ENCODE measurements at regions not wholly inside any gene's neighbourhood (a gene's known extent, or its start where the extent isn't known, plus 50 kb on each side); places are given as distances from the start of the nearest gene placed in this dataset.

- no peak for DNase-seq
Observed at GRCh38 chr17:13352747-13353415, 248.8 kb downstream of the HS3ST3A1 start.

GRCh38 chr17:13351046-13351445, 250.7 kb downstream of the HS3ST3A1 start:
- DNase-seq = no peak

GRCh38 chr17:13350466-13350865, 251.3 kb downstream of the HS3ST3A1 start:
- DNase-seq = no peak

- DNase-seq = no peak
Observed at GRCh38 chr17:13346996-13347762, 254.6 kb downstream of the HS3ST3A1 start.

DNA sequence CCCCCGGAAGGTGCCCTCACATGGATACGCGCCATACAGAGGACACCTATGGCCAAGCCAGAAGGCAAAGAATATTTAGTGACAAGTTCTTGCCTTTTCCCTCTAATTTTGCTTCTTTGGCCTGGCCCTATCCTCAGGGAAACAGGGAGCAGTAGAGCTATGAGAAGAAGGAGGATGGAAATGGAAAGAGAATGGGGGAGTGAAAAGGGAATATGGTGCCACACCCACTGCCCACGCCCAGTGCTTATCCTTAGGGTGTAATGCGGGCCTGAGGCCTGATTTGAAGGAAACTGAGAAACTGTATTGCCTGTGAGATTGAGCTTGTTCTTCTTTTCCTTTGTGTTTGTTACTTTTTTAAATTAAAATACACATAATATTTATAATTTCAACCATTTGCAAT, 255.1 kb downstream of the HS3ST3A1 start:
- no peak for DNase-seq

DNA sequence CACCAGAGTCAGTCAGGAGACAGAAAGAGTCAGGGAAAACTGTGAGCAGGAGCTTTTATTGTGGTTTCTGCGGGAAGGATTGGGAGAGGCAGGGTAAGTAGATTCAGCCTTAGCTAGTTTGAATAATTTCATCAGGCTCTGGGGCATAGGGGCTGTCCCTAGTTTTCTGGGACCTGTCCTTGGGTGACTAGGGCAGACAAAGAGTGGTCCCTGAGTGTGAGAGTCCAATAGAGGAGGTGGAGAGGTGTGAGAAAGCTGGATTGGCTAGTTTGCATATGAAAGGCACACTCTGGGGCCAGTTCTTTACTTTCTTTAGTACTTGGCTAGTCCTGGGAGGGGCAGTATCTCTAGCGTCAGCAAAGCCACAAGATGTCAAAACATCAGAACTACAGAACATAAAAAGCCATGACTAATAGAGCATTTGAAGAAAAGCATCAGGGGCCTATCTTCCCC, 255.6 kb downstream of the HS3ST3A1 start:
- no peak for DNase-seq

- no peak for DNase-seq
Observed at GRCh38 chr17:13338421-13338820, 263.3 kb downstream of the HS3ST3A1 start.

DNA sequence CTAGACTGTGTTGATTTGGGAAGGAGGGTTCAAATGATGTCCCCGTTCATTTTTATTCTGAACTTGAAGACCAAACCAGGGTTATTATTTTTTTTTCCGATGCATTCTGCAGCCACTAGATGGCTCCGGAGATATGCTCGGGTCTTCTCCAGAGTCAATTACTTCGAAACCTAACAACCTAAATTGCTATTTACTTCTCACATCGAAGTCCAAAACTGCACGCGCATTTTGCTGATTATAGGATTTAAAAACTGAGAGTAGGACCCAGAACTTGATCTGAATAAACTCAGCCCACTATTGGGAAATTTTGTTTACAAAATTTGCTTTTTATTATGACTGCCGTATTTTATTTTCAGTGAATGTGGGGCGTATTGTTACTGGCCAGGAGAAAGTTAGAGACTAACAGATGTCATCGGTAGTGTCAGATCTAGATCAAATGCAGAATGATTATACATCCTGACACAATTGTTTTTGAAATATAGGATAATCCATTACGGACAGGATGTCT, 263.8 kb downstream of the HS3ST3A1 start:
- peak; percentile 29 for DNase-seq

DNA sequence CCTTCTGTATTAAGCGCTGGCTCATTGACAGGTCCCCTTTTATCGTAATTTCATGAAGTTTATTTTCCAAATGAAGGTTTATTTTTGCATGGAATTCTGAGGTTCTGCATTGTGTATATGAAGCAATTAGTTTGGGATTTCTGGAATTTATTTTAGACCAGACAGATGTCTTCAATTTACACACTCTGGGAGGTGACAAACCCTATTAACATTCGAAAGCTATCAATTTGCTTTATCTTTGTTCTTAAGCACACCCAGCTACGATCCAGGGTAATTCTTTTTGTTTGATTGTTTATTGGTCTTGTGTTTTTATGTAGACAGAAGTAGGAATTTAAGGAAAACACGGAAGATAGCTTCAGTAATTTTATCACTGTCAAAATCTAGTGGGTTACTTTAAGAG, 264.6 kb downstream of the HS3ST3A1 start:
- DNase-seq = no peak

DNA sequence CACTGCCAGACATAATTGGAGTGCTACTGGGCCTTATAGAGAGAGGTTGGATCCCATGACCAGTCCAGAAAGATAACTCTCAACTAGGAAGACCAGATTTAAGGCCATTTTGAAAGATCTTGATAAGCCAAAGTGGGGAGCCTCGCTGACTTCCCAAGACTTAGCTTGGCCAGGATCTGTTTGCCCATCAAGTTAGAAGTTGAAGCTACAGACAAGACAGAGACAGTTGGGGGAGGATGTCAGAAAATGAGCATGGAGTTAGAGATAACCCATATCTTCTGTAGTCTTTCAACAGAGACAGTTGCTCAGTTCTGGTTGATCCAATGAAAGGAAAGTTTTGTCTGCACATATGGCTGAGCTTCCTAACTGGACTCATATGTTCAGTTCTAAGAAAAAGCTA, 267.4 kb downstream of the HS3ST3A1 start:
- no peak for DNase-seq

DNA sequence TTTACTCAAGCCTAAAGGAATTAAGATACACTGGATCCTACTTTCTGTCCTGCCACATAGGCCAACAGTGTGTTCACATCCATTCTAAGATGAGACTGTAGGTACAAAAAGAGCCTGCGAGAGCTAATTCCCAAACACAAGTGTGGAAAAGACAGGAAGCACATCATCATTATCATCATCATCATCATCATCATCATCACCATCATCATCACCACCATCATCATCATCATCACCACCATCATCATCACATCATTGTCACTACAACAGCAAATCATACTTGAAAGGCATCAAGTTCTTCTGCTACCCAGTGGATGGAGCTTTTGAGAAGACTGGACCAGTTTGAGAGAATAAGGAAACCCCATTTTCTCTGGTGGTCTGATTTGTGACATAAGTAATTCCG, 268.1 kb downstream of the HS3ST3A1 start:
- no peak for DNase-seq

GRCh38 chr17:13332207-13332606, 269.5 kb downstream of the HS3ST3A1 start:
- DNase-seq = no peak

- DNase-seq = no peak
Observed at GRCh38 chr17:13329421-13329820, 272.3 kb downstream of the HS3ST3A1 start.

DNA sequence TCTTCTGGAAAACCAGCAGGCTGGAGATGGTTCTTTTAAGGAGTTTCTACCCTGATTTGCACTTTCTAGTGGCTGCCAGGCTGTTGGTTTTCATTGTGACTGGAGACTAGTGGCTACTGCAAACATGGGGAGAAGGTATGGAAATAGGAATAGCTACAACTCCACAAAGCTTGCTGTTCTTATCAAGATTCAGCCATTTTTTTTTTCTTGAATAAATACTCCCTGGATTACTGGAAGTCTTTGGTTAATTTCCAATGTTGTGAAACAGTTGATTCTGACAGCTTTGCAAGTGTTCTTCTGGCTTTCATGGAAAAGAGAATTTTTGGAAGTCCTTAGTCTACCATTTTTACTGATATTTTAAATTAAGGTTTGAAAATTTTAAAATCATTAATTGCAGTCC, 277.7 kb downstream of the HS3ST3A1 start:
- DNase-seq = no peak

DNA sequence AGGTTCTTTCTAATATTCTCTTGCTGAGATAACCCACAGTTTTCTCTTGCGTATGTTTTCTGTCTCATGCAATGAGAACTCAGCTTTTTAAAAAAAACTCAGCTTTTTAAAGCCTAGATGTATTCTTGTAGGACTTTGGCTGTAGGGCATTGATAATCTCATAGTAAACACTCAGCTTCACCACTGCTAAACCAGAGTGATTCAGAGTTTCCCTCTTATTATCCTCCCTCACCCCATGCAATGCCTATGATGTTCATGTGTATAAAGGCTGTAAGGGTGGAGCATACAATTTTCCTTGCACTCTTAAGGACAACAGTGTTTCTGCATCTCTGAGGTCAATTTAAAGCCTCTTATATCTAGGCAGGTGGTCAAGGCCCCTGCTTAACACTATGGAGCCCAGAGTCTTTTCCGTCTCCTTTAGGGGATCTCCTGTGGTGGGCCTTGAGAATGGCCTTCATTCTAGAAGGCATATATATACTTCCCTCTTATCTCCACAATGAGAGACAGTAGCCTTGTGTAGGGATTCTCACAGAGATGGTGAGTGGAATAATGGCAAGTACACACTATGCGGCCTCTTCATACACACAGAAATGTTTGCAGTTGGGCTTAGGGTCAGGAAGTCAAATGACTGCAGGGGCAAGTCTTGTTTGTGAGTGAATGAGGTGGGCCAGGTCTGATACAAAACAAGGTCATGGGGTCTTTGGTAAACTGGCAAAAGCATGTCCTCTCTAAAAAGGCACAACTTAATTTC, 279.6 kb downstream of the HS3ST3A1 start:
- DNase-seq = no peak

DNA sequence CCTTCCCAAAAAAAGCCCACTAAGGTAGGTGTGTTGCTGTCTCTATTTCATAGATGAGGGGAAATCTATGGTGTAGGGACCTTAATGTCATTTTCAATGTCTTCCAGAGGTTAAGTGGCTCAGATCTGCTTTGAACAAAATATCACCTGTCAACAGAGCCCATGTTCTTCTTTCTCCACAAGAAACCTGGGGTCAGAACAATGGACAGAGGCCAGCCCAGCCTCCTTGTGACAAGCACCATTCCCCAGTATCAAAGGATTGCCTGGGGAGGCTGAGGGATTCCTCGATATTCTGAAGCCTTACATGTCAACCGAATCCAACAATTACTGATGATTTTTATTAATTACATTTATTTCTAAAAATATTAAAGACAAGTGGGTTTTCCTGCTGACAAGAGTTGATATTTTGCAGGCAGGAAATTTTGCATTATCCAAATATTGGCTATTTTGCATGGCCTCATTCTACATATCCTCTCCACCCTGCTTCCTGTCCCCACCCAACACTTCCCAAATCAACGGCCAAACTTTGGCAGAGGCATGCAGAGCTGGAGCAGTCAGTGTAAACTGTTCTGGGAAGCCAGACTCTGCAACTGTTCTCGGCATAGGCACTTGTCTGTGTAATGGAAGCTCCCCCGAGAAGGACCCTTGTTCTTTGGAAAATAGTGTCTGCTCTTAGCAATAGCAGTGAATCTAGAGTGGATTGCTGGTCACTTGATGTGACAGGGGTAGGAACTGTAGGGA, 281.5 kb downstream of the HS3ST3A1 start:
- no peak for DNase-seq

- no peak for DNase-seq
Observed at GRCh38 chr17:13316657-13317056, 285.1 kb downstream of the HS3ST3A1 start.

GRCh38 chr17:13311306-13311705, 290.4 kb downstream of the HS3ST3A1 start:
- DNase-seq = no peak

GRCh38 chr17:13310858-13311257, 290.9 kb downstream of the HS3ST3A1 start:
- no peak for DNase-seq

DNA sequence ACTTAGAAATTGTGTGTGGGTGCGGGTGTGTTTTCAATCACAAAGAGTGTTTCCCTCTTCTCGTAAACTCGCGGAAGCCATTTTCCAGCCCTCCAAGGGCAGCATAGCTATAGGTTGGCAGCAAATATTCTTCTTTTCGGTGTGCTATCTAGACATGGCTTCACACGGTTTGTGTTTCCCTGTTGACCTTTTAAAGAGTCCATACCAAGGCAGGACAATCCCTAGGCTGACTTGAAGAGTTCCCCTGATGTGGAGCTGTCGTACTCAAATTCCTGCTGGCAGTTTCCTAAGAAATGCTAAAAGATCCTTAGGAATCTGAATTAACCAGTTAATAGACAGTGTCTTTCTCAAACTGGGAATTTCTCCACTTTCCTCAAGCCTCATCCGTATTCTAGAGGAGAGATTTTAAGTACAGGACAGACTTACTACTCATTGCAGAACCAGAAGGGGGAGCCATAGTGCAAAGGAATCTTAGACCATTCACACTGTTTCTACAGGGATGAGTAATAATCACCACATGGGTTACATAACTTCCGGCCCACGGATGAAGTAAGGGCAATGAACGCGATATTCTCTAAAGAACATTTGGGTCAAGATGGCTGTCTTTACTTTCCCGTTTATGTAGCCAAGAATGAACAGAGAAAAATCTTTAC, 288.6 kb upstream of the ELAC2 start:
- DNase-seq = no peak

DNA sequence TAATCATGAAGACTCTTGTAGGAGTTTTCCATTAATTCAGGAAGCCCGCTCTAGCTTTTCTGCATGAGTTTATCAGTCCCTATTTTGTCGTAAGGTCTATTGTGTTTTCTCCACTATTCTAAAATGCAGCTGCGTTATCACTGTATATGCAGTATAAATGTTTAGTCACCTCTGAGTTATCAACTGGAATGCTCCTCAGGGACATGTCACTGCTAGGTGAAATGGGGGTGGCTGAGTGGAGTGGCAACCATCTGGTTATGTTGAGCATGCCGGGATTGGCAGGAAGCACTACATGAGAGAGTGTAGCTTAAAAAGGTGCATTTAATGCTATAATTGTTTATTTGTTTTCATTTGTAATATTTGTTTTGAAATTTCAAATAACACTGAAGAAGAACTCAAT, 285.2 kb upstream of the ELAC2 start:
- peak; percentile 44 for DNase-seq

DNA sequence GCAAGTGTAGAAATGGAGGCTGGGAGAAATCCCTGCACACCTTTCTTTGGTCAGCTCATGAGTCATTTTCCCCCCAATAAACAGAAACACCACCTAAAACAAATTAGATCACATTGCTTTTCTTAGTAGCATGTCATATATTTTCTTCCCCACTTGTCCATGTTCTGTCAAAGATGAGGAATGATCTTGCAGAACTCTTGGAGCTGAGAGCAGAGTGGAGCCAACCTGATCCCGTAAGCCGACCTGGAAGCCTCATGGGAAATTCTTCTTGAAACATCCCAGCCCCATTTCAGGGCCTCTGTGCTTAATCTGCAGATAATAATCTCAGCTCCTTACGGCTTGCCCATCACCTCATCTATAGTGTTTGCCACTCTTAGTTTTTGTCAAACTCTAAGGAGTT, 284.6 kb upstream of the ELAC2 start:
- no peak for DNase-seq
